Ovary (tissue), 7 donors: ENCODE measurements at regions not wholly inside any gene's neighbourhood (a gene's known extent, or its start where the extent isn't known, plus 50 kb on each side); places are given as distances from the start of the nearest gene placed in this dataset.

Experiments
- DNase-seq, 5 donors: peaks; one replicate each; pipeline ENCODE4 v3.0.0-alpha.2; 2019 to 2020
- H3K27ac ChIP-seq, 2 donors: fragments of 200-600 bp; one replicate each; pipeline versions ENCODE4 v1.5.1 to v1.8.0; 2019 to 2022
- H3K27me3 ChIP-seq: fragments of 200-600 bp; one replicate; pipeline ENCODE4 v1.8.0; 2022
- H3K36me3 ChIP-seq: fragments of 200-600 bp; sonication (generic); one replicate; pipeline ENCODE4 v1.5.1; 2019
- H3K4me1 ChIP-seq: one replicate; pipeline ENCODE4 v1.8.1; 2013; ENCODE audit warnings: mild to moderate bottlenecking, moderate library complexity; ENCODE audit not compliant: insufficient read depth
- H3K4me3 ChIP-seq: fragments of 200-600 bp; sonication (generic); one replicate; pipeline ENCODE4 v1.5.1; 2017
- H3K9me3 ChIP-seq, 2 donors: fragments of 200-600 bp in 1 of 2; sonication (generic) in 1 of 2; one replicate each; pipeline versions ENCODE4 v1.5.1 to v1.8.1; 2013 to 2019; ENCODE audit warnings: mild to moderate bottlenecking in 1 of 2, moderate library complexity in 1 of 2
- EP300 ChIP-seq: sonication (generic); formaldehyde crosslinking; IDR thresholded peaks from one replicate; pipeline ENCODE4 v1.6.1; 2017; ENCODE audit warnings: antibody characterized with exemption
- POLR2A ChIP-seq: fragments of 450-650 bp; IDR thresholded peaks from one replicate; pipeline ENCODE4 v1.6.1; 2017; ENCODE audit warnings: antibody characterized with exemption, mild to moderate bottlenecking, moderate library complexity
- WGBS, 3 donors: extraction: QIAGEN DNeasy Blood & Tissue Kit in 1 of 3; methylation state at CpG; one replicate each; pipeline versions ENCODE4 v1.1.5 to v1.1.7; 2013 to 2017; 5-methylcytosine and 5-hydroxymethylcytosine counted together
- intact Hi-C, 4 donors: fragments of 100-400 bp; cut with DNase I; formaldehyde crosslinking; loops; one replicate each; pipeline versions ENCODE4 v1.11.0 to v1.15.1; 2022 to 2023
- TF ChIP-seq, protein P1 (sequence below), 3 donors: fragments of 450-650 bp in 2 of 3; fragments of 200-600 bp in 1 of 3; IDR thresholded peaks; one replicate each; pipeline versions ENCODE4 v1.5.1 to v1.8.0; 2016 to 2022; ENCODE audit warnings: antibody characterized with exemption in 3 of 3, mild to moderate bottlenecking in 1 of 3
- donor health status: DM: no; HTN: no; CAD: no; lungs with moderate emphysema.
- donor health status: DM: no; HTN: no; CAD: no.
- donor health status: Bipolar disorder and iron deficiency.
- donor health status: DM: no; HTN: no; CAD: no.
- donor health status: DM: yes; HTN: yes; CAD: no.

DNA sequence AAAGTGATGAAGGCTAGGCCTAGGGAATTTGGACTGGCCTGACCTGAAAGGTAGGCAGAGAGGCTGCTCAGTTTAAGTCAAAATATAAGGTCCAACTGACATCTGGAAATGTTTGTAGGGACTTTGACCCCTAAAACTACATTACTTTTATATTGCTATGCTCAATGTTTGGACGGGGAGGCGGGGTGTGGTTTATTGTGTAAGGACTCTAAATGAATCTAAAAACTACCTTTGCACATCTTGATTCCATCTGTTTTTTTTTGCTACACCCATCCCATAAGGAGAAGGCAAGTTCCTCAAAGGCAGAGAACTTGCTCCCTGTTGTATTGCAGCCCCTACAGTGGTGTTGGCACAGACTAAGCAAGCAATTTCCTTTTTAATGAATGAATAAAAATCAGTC lies 227.1 kb downstream of the HACE1 start:
- H3K36me3 ChIP-seq, result no peaks in the 10 kb centered on the region
- no peak overlapping the region for H3K4me3 ChIP-seq
- DNase-seq, result no peak
- H3K4me1 ChIP-seq, result no peaks in the 10 kb centered on the region
- H3K27ac ChIP-seq, result no peak overlapping the region
- intact Hi-C loops, result no loop called here
- no peaks in the 10 kb centered on the region for H3K27me3 ChIP-seq
- WGBS, 3 donors, result 57 to 98% (median 97%) methylated on average over 2 of the region's 2 CpGs
- TF ChIP-seq, protein P1, sequence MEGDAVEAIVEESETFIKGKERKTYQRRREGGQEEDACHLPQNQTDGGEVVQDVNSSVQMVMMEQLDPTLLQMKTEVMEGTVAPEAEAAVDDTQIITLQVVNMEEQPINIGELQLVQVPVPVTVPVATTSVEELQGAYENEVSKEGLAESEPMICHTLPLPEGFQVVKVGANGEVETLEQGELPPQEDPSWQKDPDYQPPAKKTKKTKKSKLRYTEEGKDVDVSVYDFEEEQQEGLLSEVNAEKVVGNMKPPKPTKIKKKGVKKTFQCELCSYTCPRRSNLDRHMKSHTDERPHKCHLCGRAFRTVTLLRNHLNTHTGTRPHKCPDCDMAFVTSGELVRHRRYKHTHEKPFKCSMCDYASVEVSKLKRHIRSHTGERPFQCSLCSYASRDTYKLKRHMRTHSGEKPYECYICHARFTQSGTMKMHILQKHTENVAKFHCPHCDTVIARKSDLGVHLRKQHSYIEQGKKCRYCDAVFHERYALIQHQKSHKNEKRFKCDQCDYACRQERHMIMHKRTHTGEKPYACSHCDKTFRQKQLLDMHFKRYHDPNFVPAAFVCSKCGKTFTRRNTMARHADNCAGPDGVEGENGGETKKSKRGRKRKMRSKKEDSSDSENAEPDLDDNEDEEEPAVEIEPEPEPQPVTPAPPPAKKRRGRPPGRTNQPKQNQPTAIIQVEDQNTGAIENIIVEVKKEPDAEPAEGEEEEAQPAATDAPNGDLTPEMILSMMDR (IDR thresholded peaks at IDR 0.05), result no peak
- TF ChIP-seq POLR2A (no peak), EP300 (no peak)
- no peaks in the 10 kb centered on the region for H3K9me3 ChIP-seq

DNA sequence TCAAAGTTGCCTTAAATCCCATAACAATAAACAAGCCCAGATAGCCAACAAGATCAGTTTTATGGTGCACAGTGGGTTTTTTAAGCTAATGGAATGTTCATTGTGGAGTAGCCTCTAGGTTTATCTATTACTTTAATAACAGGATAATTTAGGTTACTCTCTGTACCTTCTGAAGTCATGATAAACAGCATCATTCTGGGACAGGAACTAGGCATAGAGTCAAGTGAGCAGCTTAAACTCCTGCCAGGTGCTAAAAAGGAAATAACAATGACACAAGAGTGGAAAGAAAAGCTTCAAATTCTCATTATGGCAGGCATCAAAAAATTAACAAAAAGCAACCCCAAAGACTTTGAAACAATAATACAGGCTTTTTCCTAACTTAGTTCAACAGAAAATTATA lies 228.8 kb downstream of the HACE1 start:
- Histone ChIP-seq H3K4me3 (no peak overlapping the region), H3K36me3 (no peaks in the 10 kb centered on the region), H3K4me1 (no peaks in the 10 kb centered on the region), H3K27me3 (no peaks in the 10 kb centered on the region), H3K27ac (no peak overlapping the region), H3K9me3 (no peaks in the 10 kb centered on the region)
- no peak for DNase-seq
- TF ChIP-seq EP300 (no peak), POLR2A (no peak)
- TF ChIP-seq, protein P1 (IDR thresholded peaks at IDR 0.05), result no peak
- intact Hi-C loops, result no loop called here

DNA sequence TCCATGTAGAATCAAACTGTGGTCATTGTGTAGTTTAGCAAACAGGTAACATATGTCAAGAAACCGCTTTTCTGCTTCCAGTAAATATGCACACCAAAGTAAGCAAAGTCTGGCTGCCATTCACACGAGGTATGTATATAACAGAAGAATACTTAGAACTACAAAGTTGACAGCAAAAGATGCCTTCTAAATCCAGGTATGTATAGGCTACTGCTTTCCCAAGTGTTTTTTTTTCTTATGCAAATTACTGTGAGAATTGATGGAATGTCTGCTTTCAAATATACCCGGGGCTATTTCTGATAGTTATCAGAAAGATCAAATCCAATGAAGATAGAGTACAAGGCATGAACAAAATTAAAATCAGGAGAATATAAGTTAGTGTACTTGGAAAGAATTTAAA lies 229.2 kb downstream of the HACE1 start:
- no peak for TF ChIP-seq EP300
- TF ChIP-seq POLR2A, result no peak
- TF ChIP-seq, protein P1 (IDR thresholded peaks at IDR 0.05), result no peak
- Histone ChIP-seq H3K27me3 (no peaks in the 10 kb centered on the region), H3K9me3 (no peaks in the 10 kb centered on the region), H3K4me1 (no peaks in the 10 kb centered on the region), H3K36me3 (no peaks in the 10 kb centered on the region), H3K4me3 (no peak overlapping the region), H3K27ac (no peak overlapping the region)
- DNase-seq, result no peak
- WGBS, 3 donors, result 57 to 65% (median 58%) methylated on average over 3 of the region's 3 CpGs
- intact Hi-C loops, result no loop called here

DNA sequence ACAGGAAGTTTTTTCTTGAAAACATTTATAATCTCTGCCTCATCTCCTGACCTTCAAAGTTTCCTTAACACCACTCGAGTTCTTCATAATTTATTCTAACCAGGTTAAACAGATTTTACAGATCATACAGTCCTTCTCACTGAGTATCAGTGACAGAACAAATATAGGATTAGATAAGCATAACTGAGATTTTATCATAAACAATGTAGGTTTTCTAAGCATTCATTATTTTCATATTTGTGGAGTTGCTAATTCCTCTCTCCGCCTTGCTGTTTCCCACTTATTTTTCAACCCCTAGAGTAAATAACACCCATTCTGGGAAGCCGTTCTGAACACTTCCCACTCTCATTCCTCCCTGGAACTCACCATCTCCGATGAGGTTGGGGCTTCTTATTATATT lies 229.9 kb downstream of the HACE1 start:
- TF ChIP-seq POLR2A (no peak), EP300 (no peak)
- TF ChIP-seq, protein P1 (IDR thresholded peaks at IDR 0.05), result no peak
- Histone ChIP-seq H3K36me3 (no peaks in the 10 kb centered on the region), H3K9me3 (no peaks in the 10 kb centered on the region), H3K4me1 (no peaks in the 10 kb centered on the region), H3K4me3 (no peak overlapping the region), H3K27ac (no peak overlapping the region), H3K27me3 (no peaks in the 10 kb centered on the region)
- WGBS, 3 donors, result 21 to 47% (median 25%) methylated on average over 4 of the region's 4 CpGs
- DNase-seq, result no peak
- intact Hi-C loops, result no loop called here

DNA sequence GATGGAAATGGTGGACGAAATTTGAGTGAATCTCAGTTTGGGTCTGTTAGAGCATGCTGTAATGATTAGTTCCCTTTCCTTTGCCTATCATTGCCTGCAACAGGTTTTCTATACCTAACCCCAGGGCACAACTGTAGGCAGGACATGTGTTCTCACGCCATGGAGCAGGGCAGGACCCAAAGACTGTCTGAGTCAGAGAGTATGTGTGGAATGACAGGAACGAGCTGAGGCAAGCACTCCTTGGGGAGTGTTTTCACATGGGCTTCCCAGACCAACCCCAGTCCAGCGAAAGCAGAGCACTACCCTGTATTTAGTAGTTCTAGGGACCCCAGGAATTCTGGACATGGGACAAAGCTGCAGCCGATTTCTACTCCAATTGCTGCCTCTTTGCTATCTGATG lies 234.2 kb downstream of the HACE1 start:
- DNase-seq, result no peak
- Histone ChIP-seq H3K36me3 (no peaks in the 10 kb centered on the region), H3K4me1 (no peaks in the 10 kb centered on the region), H3K9me3 (no peaks in the 10 kb centered on the region), H3K27ac (no peak overlapping the region), H3K4me3 (no peak overlapping the region), H3K27me3 (no peaks in the 10 kb centered on the region)
- 68 to 86% (median 78%) methylated on average over 5 of the region's 5 CpGs for WGBS, 3 donors
- intact Hi-C loops, result no loop called here
- TF ChIP-seq EP300, result no peak
- no peak for TF ChIP-seq POLR2A
- TF ChIP-seq, protein P1 (IDR thresholded peaks at IDR 0.05), result no peak
